ENCODE measurements at regions not wholly inside any gene's neighbourhood (a gene's known extent, or its start where the extent isn't known, plus 50 kb on each side); places are given as distances from the start of the nearest gene placed in this dataset.

DNA sequence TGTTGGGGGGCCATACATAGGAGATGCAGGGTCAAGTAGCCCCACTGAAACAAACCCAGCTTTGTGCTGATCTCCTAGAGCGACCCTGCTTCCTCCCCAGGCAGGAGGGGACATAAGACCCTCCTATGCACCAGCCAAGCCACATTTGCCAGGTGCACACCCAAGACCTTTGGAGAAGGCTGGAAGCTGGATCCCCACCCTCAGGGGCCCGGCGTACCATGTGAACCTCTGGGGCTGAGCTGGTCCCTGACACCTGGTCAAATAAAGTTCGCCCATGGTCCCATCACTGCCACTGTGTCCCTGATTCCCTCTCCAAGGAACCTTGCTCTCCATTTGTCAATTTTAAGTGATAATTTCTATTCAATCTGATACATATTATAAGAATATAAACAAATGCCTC is 162.1 kb upstream of the VASH1 start:
- TF ChIP-seq, protein P1, sequence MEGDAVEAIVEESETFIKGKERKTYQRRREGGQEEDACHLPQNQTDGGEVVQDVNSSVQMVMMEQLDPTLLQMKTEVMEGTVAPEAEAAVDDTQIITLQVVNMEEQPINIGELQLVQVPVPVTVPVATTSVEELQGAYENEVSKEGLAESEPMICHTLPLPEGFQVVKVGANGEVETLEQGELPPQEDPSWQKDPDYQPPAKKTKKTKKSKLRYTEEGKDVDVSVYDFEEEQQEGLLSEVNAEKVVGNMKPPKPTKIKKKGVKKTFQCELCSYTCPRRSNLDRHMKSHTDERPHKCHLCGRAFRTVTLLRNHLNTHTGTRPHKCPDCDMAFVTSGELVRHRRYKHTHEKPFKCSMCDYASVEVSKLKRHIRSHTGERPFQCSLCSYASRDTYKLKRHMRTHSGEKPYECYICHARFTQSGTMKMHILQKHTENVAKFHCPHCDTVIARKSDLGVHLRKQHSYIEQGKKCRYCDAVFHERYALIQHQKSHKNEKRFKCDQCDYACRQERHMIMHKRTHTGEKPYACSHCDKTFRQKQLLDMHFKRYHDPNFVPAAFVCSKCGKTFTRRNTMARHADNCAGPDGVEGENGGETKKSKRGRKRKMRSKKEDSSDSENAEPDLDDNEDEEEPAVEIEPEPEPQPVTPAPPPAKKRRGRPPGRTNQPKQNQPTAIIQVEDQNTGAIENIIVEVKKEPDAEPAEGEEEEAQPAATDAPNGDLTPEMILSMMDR (IDR thresholded peaks at IDR 0.05; ENCODE audit: poor library complexity, severe bottlenecking) = no peak
- no peak for TF ChIP-seq EZH2 (IDR thresholded peaks at IDR 0.05; ENCODE audit: borderline replicate concordance, insufficient read depth, low read length, poor library complexity, severe bottlenecking)
- no peak for TF ChIP-seq POLR2AphosphoS5 (IDR thresholded peaks at IDR 0.05)
- TF ChIP-seq, protein P2, sequence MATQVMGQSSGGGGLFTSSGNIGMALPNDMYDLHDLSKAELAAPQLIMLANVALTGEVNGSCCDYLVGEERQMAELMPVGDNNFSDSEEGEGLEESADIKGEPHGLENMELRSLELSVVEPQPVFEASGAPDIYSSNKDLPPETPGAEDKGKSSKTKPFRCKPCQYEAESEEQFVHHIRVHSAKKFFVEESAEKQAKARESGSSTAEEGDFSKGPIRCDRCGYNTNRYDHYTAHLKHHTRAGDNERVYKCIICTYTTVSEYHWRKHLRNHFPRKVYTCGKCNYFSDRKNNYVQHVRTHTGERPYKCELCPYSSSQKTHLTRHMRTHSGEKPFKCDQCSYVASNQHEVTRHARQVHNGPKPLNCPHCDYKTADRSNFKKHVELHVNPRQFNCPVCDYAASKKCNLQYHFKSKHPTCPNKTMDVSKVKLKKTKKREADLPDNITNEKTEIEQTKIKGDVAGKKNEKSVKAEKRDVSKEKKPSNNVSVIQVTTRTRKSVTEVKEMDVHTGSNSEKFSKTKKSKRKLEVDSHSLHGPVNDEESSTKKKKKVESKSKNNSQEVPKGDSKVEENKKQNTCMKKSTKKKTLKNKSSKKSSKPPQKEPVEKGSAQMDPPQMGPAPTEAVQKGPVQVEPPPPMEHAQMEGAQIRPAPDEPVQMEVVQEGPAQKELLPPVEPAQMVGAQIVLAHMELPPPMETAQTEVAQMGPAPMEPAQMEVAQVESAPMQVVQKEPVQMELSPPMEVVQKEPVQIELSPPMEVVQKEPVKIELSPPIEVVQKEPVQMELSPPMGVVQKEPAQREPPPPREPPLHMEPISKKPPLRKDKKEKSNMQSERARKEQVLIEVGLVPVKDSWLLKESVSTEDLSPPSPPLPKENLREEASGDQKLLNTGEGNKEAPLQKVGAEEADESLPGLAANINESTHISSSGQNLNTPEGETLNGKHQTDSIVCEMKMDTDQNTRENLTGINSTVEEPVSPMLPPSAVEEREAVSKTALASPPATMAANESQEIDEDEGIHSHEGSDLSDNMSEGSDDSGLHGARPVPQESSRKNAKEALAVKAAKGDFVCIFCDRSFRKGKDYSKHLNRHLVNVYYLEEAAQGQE (IDR thresholded peaks at IDR 0.05; ENCODE audit: borderline replicate concordance) = no peak
- no peak for TF ChIP-seq TAF1 (IDR thresholded peaks at IDR 0.05; ENCODE audit: low read depth)
- no peak for TF ChIP-seq RAD21 (conservative IDR thresholded peaks at IDR 0.05)
- no peak for TF ChIP-seq MXI1 (conservative IDR thresholded peaks at IDR 0.05; ENCODE audit: poor library complexity, severe bottlenecking)
- TF ChIP-seq EP300 (conservative IDR thresholded peaks at IDR 0.05; ENCODE audit: poor library complexity, severe bottlenecking) = no peak
- TF ChIP-seq SMC3 (conservative IDR thresholded peaks at IDR 0.05; ENCODE audit: poor library complexity) = no peak

Data from neural cell (in vitro differentiated cells).